ENCODE measurements at regions not wholly inside any gene's neighbourhood (a gene's known extent, or its start where the extent isn't known, plus 50 kb on each side); places are given as distances from the start of the nearest gene placed in this dataset.
"Not testable (repeated sequence)": the region's sequence is repeated elsewhere in the genome, so short reads cannot be mapped to it uniquely, and the experiment has no call there.

DNA sequence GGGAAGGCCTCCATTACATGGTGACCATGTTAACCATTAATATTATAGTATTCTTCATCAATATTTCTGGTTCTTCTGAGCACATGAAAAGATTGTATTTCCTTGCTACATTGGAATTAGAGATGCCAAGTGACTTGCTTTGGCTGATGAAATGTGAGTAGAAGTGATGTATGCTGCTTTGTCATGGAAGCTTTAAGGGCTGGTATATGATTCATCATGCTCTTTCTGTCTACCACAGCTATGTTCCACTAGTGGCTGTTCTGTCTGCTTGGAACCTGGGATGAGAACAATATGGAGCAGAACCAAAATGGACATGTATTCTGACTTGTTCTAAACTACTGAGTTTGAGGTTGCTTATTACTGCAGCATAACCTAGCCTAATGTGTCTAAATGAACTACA is 163.3 kb downstream of the TM2D1 start:
- TF ChIP-seq CTCF (IDR thresholded peaks at IDR 0.05; ENCODE audit: unreplicated experiment): no peak
- Mint-ChIP-seq H3K36me3 (ENCODE audit: insufficient read depth) (no peaks in the 10 kb centered on the region), H3K4me1 (ENCODE audit: low read depth) (no peaks in the 10 kb centered on the region), H3K9me3 (ENCODE audit: low read depth) (peaks cover 14% of the 10 kb centered on the region), H3K27me3 (peaks cover 4% of the 10 kb centered on the region), H3K4me3 (ENCODE audit: low read depth) (no peak overlapping the region), H3K27ac (no peak overlapping the region)
- DNase-seq (ENCODE audit: low spot score, unreplicated experiment): no peak

DNA sequence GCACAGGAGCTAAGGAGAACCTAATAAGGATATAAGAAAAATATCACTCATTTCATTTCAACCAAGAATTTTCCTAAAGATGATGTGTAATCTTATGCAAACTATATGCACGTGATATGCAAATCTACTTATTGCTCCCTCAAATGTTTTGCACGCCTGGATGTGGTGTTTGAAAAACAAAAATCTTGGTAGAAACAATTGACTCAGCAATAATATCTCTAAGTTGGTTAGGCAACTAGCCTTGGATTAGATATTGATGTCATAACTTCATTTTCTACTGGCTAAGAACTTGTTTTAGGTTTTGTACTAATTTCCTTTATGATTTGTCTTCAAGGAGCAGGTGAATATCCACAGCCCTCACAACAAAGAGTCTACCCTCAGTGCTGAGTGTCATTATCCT is 164.6 kb downstream of the TM2D1 start:
- H3K36me3 Mint-ChIP-seq (ENCODE audit: insufficient read depth): no peaks in the 10 kb centered on the region

DNA sequence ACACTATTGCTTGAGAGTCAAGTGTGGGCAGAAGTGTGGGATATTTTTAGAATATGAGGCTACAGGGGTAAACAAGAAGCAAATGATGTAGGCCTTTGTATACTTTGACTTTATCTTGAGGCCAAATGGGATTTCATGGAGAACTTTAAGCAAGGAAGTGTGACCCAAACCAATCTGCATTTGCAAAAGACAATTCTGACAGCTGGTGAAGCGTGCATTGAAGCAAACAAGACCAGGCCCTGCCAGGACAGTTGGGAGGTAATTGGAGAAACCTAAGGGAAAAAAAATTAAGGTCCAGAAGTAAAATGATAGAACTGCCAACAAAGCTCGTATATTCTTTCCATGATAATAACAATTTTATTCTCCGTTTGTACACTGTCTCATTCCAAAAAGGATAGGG is 168.3 kb downstream of the TM2D1 start:
- Mint-ChIP-seq H3K4me3 (ENCODE audit: low read depth) (no peak overlapping the region), H3K36me3 (ENCODE audit: insufficient read depth) (no peaks in the 10 kb centered on the region), H3K4me1 (ENCODE audit: low read depth) (no peaks in the 10 kb centered on the region), H3K9me3 (ENCODE audit: low read depth) (peaks cover 14% of the 10 kb centered on the region), H3K27me3 (peaks cover 4% of the 10 kb centered on the region), H3K27ac (no peak overlapping the region)
- no peak for TF ChIP-seq CTCF (IDR thresholded peaks at IDR 0.05; ENCODE audit: unreplicated experiment)
- DNase-seq (ENCODE audit: low spot score, unreplicated experiment): no peak

More for the DNA sequence above, 164.6 kb downstream of the TM2D1 start:
- no peak for DNase-seq (ENCODE audit: low spot score, unreplicated experiment)
- TF ChIP-seq CTCF (IDR thresholded peaks at IDR 0.05; ENCODE audit: unreplicated experiment): no peak
- no peak overlapping the region for H3K27ac Mint-ChIP-seq
- H3K4me1 Mint-ChIP-seq (ENCODE audit: low read depth): no peaks in the 10 kb centered on the region
- H3K9me3 Mint-ChIP-seq (ENCODE audit: low read depth): peaks cover 20% of the 10 kb centered on the region
- peaks cover 4% of the 10 kb centered on the region for H3K27me3 Mint-ChIP-seq
- H3K4me3 Mint-ChIP-seq (ENCODE audit: low read depth): no peak overlapping the region

DNA sequence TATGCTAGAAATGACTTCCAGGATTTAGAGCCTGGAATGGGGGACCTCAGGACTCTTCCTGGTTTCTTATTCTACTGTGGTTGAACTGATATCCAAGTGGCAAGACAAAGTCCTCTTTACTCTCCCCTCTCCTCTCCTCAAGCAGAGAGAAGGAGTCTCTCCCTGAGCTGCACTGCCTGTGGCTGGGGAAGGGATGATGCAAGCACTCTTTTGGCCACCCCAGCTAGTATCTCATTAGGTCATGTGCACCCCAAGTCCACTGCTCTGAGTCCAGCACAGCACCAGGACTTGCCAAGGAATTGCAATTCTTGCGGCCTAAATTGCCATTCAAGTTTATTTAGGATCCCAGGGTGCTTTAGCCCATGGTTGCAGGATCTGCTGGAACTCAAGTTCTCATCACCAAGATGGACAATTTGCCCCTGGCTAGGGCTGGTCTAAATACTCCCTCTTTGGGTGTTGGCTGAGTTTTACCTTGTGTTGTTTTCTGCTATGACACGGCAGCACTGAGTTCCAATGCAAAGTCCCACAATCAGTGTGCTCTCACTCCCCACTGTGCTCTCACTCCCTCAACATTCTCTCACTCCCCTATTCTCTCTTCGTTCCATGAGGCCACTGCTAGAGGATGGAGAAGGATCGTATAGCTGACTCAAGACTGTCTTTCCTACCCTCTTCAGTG is 172.2 kb downstream of the TM2D1 start:
- Mint-ChIP-seq H3K27me3 (peaks cover 8% of the 10 kb centered on the region), H3K36me3 (ENCODE audit: insufficient read depth) (no peaks in the 10 kb centered on the region), H3K27ac (no peak overlapping the region), H3K4me1 (ENCODE audit: low read depth) (no peaks in the 10 kb centered on the region), H3K4me3 (ENCODE audit: low read depth) (no peak overlapping the region), H3K9me3 (ENCODE audit: low read depth) (peaks cover 14% of the 10 kb centered on the region)
- no peak for TF ChIP-seq CTCF (IDR thresholded peaks at IDR 0.05; ENCODE audit: unreplicated experiment)
- DNase-seq (ENCODE audit: low spot score, unreplicated experiment): no peak

- peak; percentile 23 for TF ChIP-seq CTCF (IDR thresholded peaks at IDR 0.05; ENCODE audit: unreplicated experiment)
- H3K27ac Mint-ChIP-seq; DNase-seq (ENCODE audit: low spot score, unreplicated experiment): not testable (repeated sequence)
Measured at GRCh38 chr1:61547302-61547701, 177.6 kb downstream of the TM2D1 start.

DNA sequence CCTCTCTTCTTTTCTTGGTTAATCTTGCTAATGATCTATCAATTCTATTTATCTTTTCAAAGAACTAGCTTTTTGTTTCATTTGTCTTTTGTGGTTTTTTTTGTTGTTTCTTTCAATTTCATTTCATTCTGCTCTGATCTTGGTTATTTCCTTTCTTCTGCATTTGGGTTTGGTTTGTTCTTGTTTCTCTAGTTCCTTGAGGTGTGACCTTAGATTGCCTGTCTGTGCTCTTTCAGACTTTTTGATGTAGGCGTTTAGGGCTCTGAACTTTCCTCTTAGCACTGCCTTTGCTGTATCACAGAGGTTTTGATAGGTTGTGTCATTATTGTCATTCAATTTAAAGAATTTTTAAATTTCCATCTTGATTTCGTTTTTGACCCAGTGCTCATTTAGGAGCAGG is 180.1 kb downstream of the TM2D1 start:
- not testable (repeated sequence) for H3K27ac Mint-ChIP-seq; H3K36me3 Mint-ChIP-seq (ENCODE audit: insufficient read depth); H3K27me3 Mint-ChIP-seq; H3K4me1 Mint-ChIP-seq (ENCODE audit: low read depth); DNase-seq (ENCODE audit: low spot score, unreplicated experiment); H3K4me3 Mint-ChIP-seq (ENCODE audit: low read depth)
- H3K9me3 Mint-ChIP-seq (ENCODE audit: low read depth): peaks cover 11% of the 10 kb centered on the region

More at GRCh38 chr1:61547302-61547701, 177.6 kb downstream of the TM2D1 start:
- not testable (repeated sequence) for H3K36me3 Mint-ChIP-seq (ENCODE audit: insufficient read depth); H3K4me1 Mint-ChIP-seq (ENCODE audit: low read depth); H3K27me3 Mint-ChIP-seq; H3K4me3 Mint-ChIP-seq (ENCODE audit: low read depth)
- peaks cover 11% of the 10 kb centered on the region for H3K9me3 Mint-ChIP-seq (ENCODE audit: low read depth)

DNA sequence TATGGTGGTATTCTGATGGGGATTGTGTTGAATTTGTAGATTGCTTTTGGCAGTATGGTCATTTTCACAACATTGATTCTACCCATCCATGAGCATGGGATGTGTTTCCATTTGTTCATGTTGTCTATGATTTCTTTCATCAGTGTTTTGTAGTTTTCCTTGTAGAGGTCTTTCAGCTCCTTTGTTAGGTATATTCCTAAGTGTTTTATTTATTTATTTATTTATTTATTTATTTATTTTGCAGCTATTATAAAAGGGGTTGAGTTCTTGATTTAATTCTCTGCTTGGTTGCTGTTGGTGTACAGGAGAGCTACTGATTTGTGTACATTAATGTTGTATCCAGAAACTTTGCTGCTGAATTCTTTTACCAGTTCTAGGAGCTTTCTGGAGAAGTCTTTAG is 181.4 kb downstream of the TM2D1 start:
- not testable (repeated sequence) for H3K36me3 Mint-ChIP-seq (ENCODE audit: insufficient read depth); H3K4me1 Mint-ChIP-seq (ENCODE audit: low read depth); H3K4me3 Mint-ChIP-seq (ENCODE audit: low read depth)

More for the DNA sequence above, 181.4 kb downstream of the TM2D1 start:
- not testable (repeated sequence) for H3K27me3 Mint-ChIP-seq; H3K27ac Mint-ChIP-seq; DNase-seq (ENCODE audit: low spot score, unreplicated experiment)
- H3K9me3 Mint-ChIP-seq (ENCODE audit: low read depth): peaks cover 11% of the 10 kb centered on the region
